GM19035 (cell line): ENCODE measurements at regions not wholly inside any gene's neighbourhood (a gene's known extent, or its start where the extent isn't known, plus 50 kb on each side); places are given as distances from the start of the nearest gene placed in this dataset.

ENCODE experiments used
- ATAC-seq: cut with Tn5 transposase; IDR thresholded peaks from one replicate; pipeline ENCODE4 v1.9.1; 2021; ENCODE audit not compliant: unreplicated experiment

DNA sequence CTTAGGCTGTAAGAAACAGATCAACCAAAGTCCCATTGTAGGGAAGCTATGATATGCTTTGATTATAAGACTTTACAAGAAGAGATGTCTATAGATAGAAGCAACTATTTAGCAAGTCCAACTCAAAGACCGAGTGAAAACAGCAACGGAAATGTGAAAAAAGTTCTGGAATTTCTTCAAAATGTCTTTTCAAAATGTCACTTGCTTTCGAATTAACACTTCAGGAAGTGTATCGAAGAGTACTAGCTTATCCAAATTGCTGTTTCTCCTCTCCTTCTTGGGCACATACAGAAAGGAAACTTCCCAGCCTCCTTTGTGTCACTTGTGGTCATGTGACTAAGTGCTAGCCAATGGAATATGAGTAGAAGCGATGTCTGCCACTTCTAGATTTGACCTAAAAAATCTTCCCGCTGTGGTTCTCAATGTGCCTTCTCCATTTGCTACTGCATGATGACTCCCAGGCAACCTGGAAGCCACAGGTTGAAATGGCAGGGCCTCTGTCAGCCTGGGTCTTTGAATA, 89.9 kb downstream of the TSEN15 start:
- no peak for ATAC-seq

- ATAC-seq: no peak
Measured at GRCh38 chr1:184143449-184143848, 91.9 kb downstream of the TSEN15 start.

DNA sequence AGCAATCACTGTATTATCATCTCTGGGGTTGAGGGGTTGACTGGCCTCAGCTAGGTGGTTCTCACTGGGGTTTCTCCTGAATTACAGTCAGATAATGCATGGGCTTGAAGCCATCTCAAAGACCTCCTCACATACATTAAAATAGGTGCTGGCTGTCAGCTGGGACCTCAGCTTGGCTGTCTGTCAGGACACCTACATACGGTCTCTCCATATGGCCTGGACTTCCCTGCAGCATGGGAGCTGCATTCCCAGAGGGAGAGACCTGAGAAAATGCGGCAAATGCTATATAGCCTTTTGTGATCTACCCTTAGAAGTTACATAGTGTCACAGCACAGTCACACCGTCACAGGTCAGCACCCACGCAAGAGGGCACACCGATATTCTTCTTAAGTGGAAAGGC, 93.6 kb downstream of the TSEN15 start:
- ATAC-seq: no peak

DNA sequence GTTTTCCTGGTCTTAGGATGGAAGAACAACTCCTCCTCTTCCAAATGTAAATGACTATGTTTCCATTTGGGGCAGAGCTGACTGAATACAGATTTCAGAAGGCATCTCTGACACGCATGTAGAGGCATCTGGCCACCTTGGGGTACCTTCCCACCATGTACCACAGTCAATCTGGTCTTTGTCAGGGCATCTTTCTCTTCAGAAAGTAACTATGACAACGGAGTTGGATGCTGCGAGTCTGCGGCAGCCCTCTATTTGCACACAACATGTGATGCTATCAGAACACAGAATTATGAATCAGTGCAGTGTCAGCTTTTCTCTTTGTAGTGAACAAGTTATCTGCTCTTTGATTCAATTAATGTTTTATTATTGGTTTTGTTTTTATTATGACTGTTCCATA, 94.7 kb downstream of the TSEN15 start:
- no peak for ATAC-seq

- ATAC-seq: no peak
Measured at GRCh38 chr1:184150776-184151531, 99.4 kb downstream of the TSEN15 start.

DNA sequence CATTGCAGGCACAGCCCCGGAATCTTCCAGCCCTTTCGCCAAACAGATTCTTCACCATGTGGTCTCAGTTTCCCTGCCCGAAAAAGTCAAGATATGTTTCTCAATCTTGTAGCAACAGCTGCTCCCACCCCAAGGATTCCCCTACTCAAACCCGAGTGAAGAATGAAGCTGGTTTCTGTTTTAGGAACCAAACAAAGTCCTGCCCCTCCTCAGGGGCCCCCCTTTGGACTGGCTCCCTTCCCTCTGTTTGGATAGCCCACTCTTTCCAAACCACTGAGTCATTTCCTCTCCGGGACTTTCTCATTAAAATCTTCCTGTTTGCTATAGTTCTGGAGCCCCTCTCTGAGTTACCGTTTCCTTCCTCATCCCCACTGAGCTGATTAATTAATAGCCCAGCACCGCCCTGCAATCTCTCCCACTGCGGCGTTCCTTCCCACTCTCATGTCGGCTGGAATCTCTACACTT, 100.9 kb downstream of the TSEN15 start:
- ATAC-seq: no peak

- ATAC-seq: no peak
Measured at GRCh38 chr1:184152974-184153373, 101.4 kb downstream of the TSEN15 start.

- no peak for ATAC-seq
Measured at GRCh38 chr1:184153731-184154130, 102.2 kb downstream of the TSEN15 start.

GRCh38 chr1:184156521-184157393, 105.2 kb downstream of the TSEN15 start:
- ATAC-seq: no peak

DNA sequence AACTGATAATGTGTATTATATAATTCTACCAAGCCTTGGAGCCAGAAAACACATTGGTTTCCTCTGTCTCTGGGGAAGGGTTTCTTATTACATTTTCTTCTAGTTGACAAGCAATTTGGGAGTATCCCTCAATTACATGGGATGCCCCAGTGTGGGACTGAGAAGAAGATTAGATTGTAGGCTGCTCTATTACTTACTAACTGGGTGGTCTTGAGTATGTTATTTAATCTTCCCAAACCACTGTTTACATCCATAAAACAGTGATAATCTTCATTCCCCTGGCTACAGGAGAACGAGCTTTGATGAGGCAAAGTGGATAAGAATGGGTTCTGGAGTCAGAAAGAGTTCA, 105.8 kb downstream of the TSEN15 start:
- ATAC-seq: no peak

- ATAC-seq: no peak
Measured at GRCh38 chr1:184158896-184159681, 107.6 kb downstream of the TSEN15 start.

GRCh38 chr1:184160236-184160635, 108.7 kb downstream of the TSEN15 start:
- ATAC-seq: no peak

DNA sequence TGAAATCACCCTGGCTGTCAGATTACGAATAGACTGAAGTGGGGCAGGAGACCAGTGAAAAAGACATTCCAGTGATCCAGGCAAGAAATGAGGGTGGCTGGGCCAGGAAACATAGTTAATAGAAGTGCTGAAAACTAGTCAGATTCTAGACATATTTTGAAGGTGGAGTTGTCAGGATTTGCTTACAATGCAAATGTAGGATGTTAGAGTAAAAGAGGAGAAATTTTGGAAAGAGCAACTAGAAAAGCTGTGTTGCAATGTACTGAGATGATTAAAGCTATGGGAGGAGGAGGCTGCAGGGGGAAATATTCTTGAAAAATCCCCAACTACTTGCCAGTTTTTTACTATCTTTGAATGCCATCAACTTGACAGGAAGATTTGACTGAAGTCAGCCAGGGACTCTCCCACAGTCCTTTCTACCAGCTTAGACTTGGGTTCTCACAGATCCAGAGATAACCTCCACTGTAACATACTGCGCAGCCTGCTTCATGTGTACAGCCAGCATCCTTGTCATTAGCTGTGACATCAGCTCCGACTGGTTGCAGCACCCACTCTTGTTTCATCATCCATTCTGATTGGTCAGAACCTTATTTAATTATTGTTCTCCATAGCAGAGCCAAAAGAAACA, 109.7 kb downstream of the TSEN15 start:
- ATAC-seq: no peak

DNA sequence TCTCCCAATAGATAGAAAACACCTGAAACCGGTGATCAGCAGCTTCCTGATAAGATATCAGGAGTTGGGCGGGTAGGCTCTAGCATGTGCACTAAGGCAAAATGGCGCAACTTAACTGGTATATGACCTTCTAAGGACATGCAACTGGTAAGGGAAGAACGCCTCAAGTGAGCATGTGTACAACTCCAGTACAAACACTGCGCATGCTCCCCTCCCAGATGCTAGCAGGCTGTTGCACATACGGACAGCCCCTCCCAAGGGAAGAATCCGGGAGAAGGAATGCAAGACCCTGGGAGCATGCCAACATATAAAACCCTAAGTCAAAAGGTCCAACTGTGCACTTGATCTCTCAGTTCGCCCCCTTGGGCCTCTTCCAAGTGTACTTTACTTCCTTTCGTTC, 110.8 kb downstream of the TSEN15 start:
- no peak for ATAC-seq

- ATAC-seq: peak; percentile 88
Measured at GRCh38 chr1:184163674-184164465, 112.3 kb downstream of the TSEN15 start.

- ATAC-seq: no peak
Measured at GRCh38 chr1:184164536-184164935, 113.0 kb downstream of the TSEN15 start.

DNA sequence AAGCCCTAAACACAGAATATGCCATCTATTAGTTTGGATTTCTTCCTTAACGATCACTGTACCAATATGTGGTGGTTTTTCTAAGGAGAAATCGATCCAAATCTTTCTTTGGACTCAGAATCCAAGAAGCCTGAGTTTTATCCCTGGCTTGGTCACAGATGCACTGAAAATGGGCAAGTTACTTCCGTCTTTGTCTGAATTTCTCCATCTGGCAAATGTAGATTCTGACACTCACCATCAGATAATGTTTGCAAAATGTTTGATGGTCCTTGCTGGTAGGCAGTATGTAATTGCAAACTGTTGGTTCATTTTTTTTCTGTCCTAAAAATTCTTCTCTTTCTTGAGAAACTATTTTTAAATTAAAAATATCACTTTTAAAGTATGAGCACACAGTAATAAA, 115.0 kb downstream of the TSEN15 start:
- ATAC-seq: no peak

DNA sequence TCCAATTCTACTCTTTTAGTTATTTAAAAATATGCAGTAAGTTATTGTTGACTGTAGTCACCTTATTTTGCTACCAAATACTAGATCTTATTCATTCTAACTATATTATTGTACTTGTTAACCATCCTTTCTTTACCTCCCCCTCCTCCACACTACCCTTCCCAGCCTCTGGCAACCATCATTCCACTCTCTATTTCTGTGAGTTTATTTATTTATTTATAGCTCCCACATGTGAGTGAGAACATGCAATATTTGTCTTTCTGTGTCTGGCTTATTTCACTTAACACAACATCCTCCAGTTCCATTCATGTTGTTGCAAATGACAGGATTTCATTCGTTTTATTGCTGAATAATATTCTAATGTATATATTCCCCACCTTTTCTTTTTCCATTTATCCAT, 115.8 kb downstream of the TSEN15 start:
- no peak for ATAC-seq

DNA sequence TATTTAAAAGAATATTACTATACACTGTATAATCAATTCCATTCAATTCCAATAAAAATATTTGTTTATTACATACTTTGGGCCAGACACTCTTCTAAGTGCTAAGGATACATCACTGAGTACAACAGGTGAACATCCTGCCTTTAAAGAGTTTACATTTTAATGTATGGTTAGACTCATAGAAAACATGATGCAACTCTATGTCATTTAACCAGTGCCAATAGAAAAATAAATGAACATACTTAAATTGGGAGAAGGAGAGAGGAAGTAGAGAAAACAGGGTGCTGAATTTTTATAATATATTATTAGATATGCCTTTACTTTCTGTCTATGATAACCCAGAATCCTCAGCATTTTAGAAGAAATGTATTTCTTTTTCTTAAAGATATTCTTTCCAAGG, 119.2 kb downstream of the TSEN15 start:
- no peak for ATAC-seq

DNA sequence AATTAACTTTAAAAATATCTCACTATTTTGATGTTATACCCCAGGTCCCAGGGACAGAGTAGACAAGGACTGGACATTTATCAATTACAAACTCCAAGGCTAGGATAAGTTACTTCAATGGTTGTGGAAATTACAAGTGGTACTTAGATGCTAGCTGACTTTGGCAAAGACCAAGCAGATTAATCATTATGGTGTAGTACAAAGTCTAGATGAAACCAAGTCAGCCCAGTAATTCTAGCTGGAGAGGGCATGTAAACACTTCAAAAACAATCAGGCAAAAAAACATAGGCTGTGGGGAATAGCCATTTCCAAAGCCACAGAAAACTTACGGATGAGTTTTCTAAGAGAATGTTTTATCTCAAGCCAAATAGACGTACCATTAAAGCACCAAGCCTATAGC, 124.5 kb downstream of the TSEN15 start:
- no peak for ATAC-seq
